ENCODE measurements at regions not wholly inside any gene's neighbourhood (a gene's known extent, or its start where the extent isn't known, plus 50 kb on each side); places are given as distances from the start of the nearest gene placed in this dataset.

DNA sequence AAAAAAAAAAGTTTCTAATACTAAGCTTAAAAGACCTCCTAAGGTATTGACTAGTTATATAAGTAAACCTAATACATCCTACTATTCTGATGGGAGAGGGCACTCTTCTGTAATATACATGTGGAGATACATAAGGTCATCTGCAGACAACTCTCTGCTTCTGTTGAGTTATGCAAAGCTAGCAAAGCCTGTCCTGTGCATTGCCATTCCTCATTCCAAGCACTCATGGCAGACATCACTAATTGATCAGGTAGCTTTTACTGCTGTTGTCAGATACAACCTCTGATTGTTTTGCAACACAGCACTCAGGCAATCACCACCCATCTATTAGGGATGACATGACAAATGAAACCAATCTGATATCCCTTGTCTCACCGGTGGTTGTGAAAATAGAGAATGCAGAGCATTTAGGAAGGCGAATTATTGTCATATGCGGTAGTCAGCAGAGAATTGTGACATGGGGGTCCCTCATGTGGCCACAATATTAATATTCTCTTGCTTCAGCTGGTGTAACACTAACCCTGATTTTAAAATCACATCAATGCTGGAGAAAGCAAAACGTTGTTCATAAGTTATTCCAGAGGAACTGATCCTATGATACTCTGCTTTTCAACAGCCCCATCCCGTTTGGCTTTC lies 416.5 kb upstream of the GYPC start:
- Mint-ChIP-seq H3K27ac (peak overlapping the region in 1 of 7 donors; percentile 45), H3K4me3 (no peak overlapping the region), H3K9me3 (peaks cover 0 to 3% (median 0%) of the 10 kb centered on the region in 7 donors), H3K4me1 (no peaks in the 10 kb centered on the region), H3K27me3 (ENCODE audit: low read depth in 3 of 3) (no peaks in the 10 kb centered on the region), H3K36me3 (no peaks in the 10 kb centered on the region)
- 93% methylated on average over 3 of the region's 5 CpGs for WGBS (ENCODE audit: insufficient coverage)
- Histone ChIP-seq H3K27me3 (ENCODE audit: control insufficient read depth in 2 of 2, insufficient read depth in 2 of 2, low read length in 2 of 2) (no peaks in the 10 kb centered on the region), H3K27ac (ENCODE audit: low read depth in 1 of 2, low read length in 2 of 2) (no peak overlapping the region), H3K9ac (ENCODE audit: insufficient read depth, low read length, poor library complexity, severe bottlenecking) (no peak overlapping the region), H3K4me3 (replicated peaks in 1 of 3; ENCODE audit: low read depth in 2 of 3, low read length in 3 of 3) (no peak overlapping the region), H3K4me2 (replicated peaks; ENCODE audit: extremely low read depth, low read length, poor library complexity, severe bottlenecking) (no peak overlapping the region), H3K9me3 (replicated peaks in 1 of 2; ENCODE audit: control insufficient read depth in 1 of 2, insufficient read depth in 1 of 2, low read length in 2 of 2) (no peaks in the 10 kb centered on the region), H3K79me2 (ENCODE audit: insufficient read depth, low read length) (no peaks in the 10 kb centered on the region), H3K36me3 (replicated peaks in 1 of 2; ENCODE audit: control insufficient read depth in 1 of 2, insufficient read depth in 2 of 2, low read length in 2 of 2) (no peaks in the 10 kb centered on the region), H4K20me1 (ENCODE audit: insufficient read depth, low read length) (no peaks in the 10 kb centered on the region), H3K4me1 (ENCODE audit: control insufficient read depth in 1 of 2, insufficient read depth in 2 of 2, low read length in 2 of 2) (no peaks in the 10 kb centered on the region), H2AFZ (ENCODE audit: insufficient read depth, low read depth, low read length, poor library complexity, severe bottlenecking) (no peak overlapping the region)
- intact Hi-C loops (cut with micrococcal nuclease) = no loop called here
- DNase-seq = no peak
- TF ChIP-seq, protein P1, sequence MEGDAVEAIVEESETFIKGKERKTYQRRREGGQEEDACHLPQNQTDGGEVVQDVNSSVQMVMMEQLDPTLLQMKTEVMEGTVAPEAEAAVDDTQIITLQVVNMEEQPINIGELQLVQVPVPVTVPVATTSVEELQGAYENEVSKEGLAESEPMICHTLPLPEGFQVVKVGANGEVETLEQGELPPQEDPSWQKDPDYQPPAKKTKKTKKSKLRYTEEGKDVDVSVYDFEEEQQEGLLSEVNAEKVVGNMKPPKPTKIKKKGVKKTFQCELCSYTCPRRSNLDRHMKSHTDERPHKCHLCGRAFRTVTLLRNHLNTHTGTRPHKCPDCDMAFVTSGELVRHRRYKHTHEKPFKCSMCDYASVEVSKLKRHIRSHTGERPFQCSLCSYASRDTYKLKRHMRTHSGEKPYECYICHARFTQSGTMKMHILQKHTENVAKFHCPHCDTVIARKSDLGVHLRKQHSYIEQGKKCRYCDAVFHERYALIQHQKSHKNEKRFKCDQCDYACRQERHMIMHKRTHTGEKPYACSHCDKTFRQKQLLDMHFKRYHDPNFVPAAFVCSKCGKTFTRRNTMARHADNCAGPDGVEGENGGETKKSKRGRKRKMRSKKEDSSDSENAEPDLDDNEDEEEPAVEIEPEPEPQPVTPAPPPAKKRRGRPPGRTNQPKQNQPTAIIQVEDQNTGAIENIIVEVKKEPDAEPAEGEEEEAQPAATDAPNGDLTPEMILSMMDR (IDR thresholded peaks at IDR 0.05) = no peak

DNA sequence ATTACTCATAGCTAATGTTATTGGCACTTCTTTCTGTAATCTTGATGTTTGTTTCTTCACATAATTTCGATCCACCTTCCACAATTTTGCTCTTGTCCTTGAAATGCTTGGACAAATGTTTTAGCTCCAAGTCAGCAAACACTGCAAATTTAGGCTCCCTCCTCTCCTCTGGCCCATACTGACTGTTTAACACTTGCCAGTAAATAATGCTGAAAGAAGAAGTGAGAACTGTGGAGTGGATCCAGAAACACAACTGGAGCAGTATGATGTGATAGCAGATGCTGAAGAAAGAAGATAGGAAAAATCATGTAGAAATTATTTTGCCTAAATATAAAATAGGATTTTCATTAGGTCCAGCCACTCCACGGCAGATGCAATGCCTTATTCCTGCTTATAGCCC lies 415.0 kb upstream of the GYPC start:
- H3K27ac Mint-ChIP-seq = no peak overlapping the region
- H3K4me2 ChIP-seq (replicated peaks; ENCODE audit: extremely low read depth, low read length, poor library complexity, severe bottlenecking) = no peak overlapping the region
- no peaks in the 10 kb centered on the region for H3K27me3 ChIP-seq (ENCODE audit: control insufficient read depth in 2 of 2, insufficient read depth in 2 of 2, low read length in 2 of 2)
- H3K27me3 Mint-ChIP-seq (ENCODE audit: low read depth in 3 of 3) = peaks cover 0 to 3% (median 0%) of the 10 kb centered on the region in 3 donors
- no peaks in the 10 kb centered on the region for H3K9me3 Mint-ChIP-seq
- 60% methylated on average over 1 of the region's 2 CpGs for WGBS (ENCODE audit: insufficient coverage)
- no peaks in the 10 kb centered on the region for H3K4me1 Mint-ChIP-seq
- H3K36me3 ChIP-seq (replicated peaks in 1 of 2; ENCODE audit: control insufficient read depth in 1 of 2, insufficient read depth in 2 of 2, low read length in 2 of 2) = no peaks in the 10 kb centered on the region
- no peaks in the 10 kb centered on the region for H3K9me3 ChIP-seq (replicated peaks in 1 of 2; ENCODE audit: control insufficient read depth in 1 of 2, insufficient read depth in 1 of 2, low read length in 2 of 2)
- H3K4me1 ChIP-seq (ENCODE audit: control insufficient read depth in 1 of 2, insufficient read depth in 2 of 2, low read length in 2 of 2) = no peaks in the 10 kb centered on the region
- no peaks in the 10 kb centered on the region for H3K79me2 ChIP-seq (ENCODE audit: insufficient read depth, low read length)
- no peak overlapping the region for H3K4me3 Mint-ChIP-seq
- intact Hi-C loops (cut with micrococcal nuclease) = no loop called here
- no peaks in the 10 kb centered on the region for H4K20me1 ChIP-seq (ENCODE audit: insufficient read depth, low read length)
- no peak for DNase-seq
- TF ChIP-seq, protein P1 (IDR thresholded peaks at IDR 0.05) = no peak
- H3K4me3 ChIP-seq (replicated peaks in 1 of 3; ENCODE audit: low read depth in 2 of 3, low read length in 3 of 3) = no peak overlapping the region
- H3K36me3 Mint-ChIP-seq = no peaks in the 10 kb centered on the region
- no peak overlapping the region for H3K27ac ChIP-seq (ENCODE audit: low read depth in 1 of 2, low read length in 2 of 2)
- no peak overlapping the region for H2AFZ ChIP-seq (ENCODE audit: insufficient read depth, low read depth, low read length, poor library complexity, severe bottlenecking)
- no peak overlapping the region for H3K9ac ChIP-seq (ENCODE audit: insufficient read depth, low read length, poor library complexity, severe bottlenecking)
